GM19328 (cell line): ENCODE measurements at regions not wholly inside any gene's neighbourhood (a gene's known extent, or its start where the extent isn't known, plus 50 kb on each side); places are given as distances from the start of the nearest gene placed in this dataset.
"Not testable (repeated sequence)": the region's sequence is repeated elsewhere in the genome, so short reads cannot be mapped to it uniquely, and the experiment has no call there.

Experiments
- ATAC-seq: cut with Tn5 transposase; IDR thresholded peaks from one replicate; pipeline ENCODE4 v1.9.1; 2021; ENCODE audit warnings: mild to moderate bottlenecking, moderate library complexity; ENCODE audit not compliant: unreplicated experiment

- ATAC-seq: no peak
Observed at GRCh38 chr7:156324201-156324600, 316.4 kb upstream of the RNF32 start.

GRCh38 chr7:156321430-156321829 is 319.1 kb upstream of the RNF32 start:
- ATAC-seq: not testable (repeated sequence)

GRCh38 chr7:156318926-156319325 is 321.6 kb upstream of the RNF32 start:
- ATAC-seq: no peak

DNA sequence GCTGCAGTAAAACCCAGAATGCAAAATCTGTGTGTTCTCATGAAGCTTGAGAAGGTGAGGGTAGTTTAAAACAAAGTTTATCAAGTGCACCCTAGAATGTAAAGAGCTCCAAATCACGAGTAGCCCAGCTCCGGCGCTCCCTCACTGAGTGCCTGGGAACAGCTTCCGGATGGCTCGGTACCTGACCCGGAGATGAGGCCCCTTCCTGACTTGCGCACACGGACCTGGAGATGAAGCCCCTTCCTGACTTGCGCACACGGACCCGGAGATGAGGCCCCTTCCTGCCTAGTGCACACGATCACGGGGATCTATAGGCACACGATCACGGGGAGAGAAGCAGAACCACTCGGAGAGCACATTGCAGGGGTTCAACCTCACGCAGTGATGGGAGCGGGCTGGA is 322.1 kb upstream of the RNF32 start:
- no peak for ATAC-seq

GRCh38 chr7:156309016-156309620 is 331.5 kb upstream of the RNF32 start:
- ATAC-seq: no peak

DNA sequence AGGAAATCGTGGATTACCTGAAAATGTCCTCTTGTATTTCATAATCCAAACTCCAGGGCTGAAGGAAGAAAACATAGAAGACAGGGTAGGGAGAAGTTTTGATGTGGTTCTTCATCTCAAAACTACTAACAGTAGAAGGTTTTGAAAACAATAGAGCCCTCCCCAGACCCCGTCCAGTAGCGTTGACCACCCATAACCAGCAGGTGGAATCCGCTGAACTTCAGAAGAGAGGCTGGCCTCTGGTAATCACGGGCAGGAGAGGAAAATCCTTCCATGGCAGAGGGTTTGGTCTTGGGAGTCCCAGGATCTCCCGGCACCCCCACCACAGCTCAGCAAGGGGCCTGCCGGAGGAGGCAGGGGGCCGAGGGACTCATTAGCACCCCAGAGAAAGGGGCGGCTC is 333.4 kb upstream of the RNF32 start:
- no peak for ATAC-seq

DNA sequence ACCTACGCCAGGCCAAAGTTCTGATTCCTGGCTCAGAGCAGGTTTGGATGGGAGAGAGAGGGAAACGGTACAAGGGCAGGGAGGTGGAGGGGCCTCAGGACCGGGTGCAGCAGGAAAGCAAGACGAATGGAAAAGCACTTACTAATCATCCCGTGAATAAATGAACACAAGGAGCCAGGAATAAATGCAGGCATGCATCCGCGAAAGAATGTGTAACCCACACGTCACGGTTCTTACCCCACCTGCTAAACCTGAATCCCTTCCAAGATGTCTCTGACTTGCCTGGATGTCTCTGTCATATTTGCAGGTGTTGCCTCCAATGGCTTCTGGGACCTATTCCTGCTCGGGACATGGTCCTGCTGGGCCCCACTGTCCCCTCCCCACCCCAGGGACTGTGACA is 335.2 kb upstream of the RNF32 start:
- ATAC-seq: no peak

- no peak for ATAC-seq
Observed at GRCh38 chr7:156282816-156283215, 357.8 kb upstream of the RNF32 start.

DNA sequence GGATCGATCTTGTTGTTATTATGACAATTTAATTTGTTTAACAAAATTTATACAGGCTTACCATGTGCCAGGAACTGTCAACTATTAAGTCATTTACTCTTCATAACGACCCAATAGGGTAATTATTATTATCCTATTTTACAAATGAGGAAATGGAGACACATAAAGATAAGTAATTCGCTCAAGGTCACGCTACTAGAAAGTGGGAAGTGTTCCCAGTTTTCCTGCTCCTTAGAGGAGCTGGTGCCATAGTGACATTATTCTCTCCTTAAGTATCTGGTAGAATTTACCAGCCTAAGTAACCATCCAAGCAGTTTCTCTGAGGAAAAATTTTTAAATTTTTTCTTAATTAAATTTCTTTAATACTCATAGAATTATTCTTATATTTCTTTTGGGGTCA is 360.9 kb upstream of the RNF32 start:
- ATAC-seq: no peak

GRCh38 chr7:156275292-156275691 is 365.3 kb upstream of the RNF32 start:
- no peak for ATAC-seq

DNA sequence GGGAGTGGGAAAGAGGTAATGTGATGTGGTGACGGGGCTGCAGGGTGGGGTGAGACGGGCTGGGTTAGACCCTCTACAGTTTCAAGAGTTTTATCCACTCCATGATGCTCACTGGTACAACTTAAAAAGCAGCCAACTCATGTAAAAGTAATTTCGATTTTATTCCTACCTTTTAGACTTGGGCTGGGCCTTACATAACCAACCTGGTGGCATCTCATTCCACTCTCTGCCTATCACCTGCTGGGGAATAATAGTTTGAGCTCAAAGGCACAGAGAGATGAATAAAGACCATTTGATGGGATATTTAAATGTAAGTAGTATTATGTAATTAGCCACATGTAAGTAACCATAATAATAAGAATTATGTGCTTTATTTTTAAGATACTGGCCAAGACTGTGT is 366.0 kb upstream of the RNF32 start:
- ATAC-seq: no peak

DNA sequence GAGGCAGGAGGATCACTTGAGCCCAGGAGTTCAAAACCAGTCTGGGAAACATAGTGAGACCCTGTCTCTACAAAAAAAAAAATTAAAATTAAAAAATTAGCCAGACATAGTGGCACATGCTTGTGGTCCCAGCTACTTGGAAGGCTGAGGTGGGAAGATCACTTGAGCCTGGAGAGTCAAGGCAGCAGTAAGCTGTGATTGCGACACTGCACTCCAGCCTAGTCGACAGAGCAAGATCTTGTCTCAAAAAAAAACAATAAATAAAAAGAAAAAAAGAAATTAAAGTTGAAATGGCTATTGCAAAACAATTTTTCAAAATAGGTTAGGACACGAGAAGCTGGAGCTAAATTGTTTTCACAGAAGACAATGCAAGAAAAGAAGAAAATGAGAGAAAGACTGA is 379.0 kb upstream of the RNF32 start:
- ATAC-seq: no peak

DNA sequence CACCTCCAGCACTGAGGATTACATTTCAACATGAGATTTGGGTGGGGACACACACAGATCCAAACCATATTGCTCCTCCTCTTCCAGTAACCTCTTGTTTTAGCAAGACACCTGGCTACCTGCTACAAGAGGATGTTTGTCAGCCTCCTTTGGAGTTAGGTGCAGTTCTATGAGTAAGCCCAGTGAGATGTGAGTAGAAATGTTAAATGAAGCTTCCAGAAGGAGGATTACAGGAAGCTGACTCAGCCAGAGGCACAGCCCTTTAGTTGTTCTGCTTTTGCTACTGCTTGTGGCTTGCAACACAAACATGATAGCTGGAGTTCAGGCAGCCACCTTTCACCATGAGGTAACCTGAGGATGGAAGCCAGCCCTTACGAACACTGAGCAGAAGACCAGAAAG is 382.7 kb upstream of the RNF32 start:
- no peak for ATAC-seq

- no peak for ATAC-seq
Observed at GRCh38 chr7:156255635-156256034, 384.9 kb upstream of the RNF32 start.

DNA sequence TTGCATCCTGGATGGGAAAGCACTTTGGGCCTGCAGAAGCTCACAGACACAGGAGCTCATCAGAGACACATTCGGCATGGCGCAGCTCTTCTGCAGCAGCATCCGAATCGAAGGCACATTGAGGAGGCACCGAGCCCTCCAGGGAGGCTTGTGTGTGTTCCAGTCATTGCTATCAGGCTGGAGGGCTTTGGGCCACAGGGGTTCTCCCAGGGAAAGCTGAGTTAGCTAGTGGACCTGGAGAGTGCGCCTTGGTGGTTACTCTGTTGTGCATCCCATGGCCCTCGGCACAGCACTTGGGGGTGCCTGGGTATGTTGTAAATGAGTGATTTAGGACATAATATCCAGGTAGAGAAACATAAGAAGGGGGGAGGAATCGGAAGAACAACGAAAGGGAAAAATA is 388.7 kb upstream of the RNF32 start:
- no peak for ATAC-seq

DNA sequence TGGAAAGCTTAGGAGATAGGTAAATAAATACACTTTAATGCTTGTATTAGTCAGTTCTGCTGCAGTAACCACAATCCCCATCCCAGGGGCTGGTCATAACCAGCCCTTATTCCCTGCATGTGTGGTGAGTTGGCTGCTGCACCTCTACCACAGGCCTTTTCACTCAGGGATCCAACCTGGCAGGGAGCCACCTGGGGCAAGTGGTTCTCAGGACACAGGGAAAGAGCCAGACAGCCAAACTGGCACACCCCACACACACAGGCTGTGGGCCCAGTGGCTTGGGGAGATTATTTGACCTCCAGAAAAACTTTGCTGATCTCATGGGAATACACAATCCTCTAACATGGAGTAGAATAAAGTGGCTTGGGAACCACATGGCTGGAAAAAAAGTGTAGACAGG is 400.0 kb upstream of the RNF32 start:
- ATAC-seq: no peak

- no peak for ATAC-seq
Observed at GRCh38 chr7:156238366-156239133, 402.0 kb upstream of the RNF32 start.

DNA sequence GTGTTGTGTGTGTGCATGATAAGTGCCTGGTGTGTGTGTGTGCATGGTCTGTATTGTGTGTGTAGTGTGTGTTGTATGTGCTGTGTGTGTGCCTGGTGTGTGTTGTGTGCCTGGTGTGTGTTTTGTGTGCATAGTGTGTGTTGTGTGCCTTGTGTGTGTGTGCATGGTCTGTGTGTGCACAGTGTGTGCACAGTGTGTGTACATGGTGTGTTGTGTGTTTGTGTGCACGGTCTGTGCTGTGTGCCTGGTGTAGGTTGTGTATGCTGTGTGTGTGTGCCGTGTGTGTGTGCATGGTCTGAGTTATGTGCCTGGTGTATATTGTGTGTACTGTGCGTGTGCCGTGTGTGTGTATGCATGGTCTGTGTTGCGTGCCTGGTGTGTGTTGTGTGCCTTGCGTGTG is 403.0 kb upstream of the RNF32 start:
- ATAC-seq: no peak

DNA sequence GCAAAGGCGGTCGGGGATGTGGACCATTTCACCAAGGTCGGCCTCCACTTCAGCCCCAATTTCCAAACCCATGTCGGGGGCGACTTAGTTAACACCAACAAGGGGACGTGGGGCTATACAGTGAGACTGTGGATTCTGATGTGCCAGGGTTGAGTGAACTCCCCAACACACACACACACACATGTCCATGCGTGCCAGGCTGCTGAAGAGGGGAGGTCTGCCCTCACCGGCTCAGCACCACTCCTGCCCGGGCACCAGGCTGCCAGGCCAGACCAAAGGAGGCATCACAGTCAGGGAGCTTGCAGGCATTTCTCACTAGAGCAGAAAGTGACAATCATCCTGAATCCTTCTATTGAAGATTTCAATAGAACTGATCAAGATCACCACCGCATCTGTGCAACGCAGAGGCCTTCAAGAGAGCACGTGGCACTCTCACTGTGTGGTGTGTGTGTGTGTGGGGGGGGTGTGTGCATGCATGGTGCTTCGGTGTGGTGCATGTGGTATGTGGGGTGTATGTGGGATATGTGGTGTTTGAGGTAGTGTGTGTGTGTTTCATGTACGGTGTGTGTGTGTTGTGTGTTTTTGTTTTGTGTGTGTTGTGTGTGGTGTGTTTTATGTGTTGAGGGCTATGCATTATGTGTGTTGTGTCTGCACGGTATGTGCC is 403.5 kb upstream of the RNF32 start:
- ATAC-seq: no peak

- ATAC-seq: no peak
Observed at GRCh38 chr7:156236181-156236889, 404.2 kb upstream of the RNF32 start.

- ATAC-seq: no peak
Observed at GRCh38 chr7:156234666-156235494, 405.7 kb upstream of the RNF32 start.
